GM19351 (cell line): ENCODE measurements at regions not wholly inside any gene's neighbourhood (a gene's known extent, or its start where the extent isn't known, plus 50 kb on each side); places are given as distances from the start of the nearest gene placed in this dataset.
A peak's percentile ranks its signal among the peaks of the same experiment; 100 is the strongest.

Experiments used
- ATAC-seq: cut with Tn5 transposase; IDR thresholded peaks from one replicate; pipeline ENCODE4 v1.9.1; 2021; ENCODE audit warnings: mild to moderate bottlenecking, moderate library complexity; ENCODE audit not compliant: unreplicated experiment

DNA sequence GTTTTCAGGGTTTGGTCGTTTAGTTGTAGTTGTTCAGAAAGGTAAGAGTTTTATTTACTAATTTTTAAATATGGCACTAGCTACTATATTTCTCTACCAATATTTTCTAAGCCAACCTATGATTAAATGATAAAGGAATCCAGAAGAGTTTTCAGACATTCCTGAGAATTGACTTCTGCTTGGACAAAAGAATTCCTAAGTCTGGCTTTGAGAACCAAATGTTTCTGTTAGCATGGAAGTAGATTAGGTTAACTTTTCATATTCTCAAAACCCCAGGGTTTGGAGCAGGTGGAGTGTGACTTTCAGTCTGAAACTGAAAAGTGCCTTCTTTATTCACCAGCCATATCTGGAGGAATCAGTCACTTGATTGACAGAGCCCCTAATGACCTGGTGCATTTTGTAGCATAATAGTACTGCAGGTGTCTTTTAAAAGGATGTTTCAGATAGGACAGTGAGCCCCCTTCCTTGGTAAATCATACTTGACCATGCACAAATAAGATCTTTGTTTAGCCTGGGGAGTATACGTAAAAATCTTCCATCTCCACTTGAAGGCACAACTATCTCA lies 457.0 kb upstream of the ZNF462 start:
- ATAC-seq = no peak

DNA sequence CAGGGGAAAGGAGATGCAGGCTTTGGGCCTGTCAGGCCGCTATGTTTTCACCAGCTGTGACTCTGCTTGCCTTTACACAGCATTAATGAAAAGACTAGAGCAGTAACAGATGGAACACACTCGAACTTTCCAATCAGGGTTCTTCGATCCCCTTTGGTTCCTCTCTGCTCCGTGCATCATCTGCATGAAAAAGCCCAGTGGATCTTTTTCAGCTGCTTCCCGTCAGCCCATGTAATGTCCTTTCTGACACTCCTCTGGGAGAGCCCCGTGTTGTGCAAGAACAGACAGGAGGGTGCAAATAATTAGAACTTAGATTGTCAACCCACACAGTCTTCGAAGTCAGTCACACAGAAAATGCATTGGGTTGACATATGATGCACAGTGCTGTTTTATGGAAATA lies 448.9 kb upstream of the ZNF462 start:
- no peak for ATAC-seq

- peak; percentile 49 for ATAC-seq
Observed at GRCh38 chr9:106417685-106418084, 445.3 kb upstream of the ZNF462 start.

DNA sequence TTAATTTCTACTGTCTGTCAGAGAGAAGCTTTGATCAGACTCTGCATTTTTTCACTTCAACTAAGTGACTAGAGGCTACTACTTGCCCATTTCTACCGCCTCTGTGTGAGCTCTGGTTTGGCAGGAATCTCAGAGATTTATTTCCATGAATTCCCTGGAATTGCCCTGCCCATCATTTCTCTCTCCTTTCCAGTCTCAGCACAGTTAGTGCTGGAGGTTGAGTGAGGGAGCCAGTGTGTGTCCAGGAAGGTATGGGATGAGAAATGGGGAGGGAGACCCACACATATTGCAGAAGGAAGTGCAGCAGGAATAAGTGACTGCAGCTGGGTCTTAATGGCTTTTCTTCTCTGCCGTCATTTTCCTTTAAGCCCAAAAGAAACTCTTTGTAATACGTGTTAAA lies 443.1 kb upstream of the ZNF462 start:
- ATAC-seq = no peak

GRCh38 chr9:106420511-106420944 lies 442.4 kb upstream of the ZNF462 start:
- peak; percentile 68 for ATAC-seq

GRCh38 chr9:106421772-106422171 lies 441.2 kb upstream of the ZNF462 start:
- peak; percentile 29 for ATAC-seq

DNA sequence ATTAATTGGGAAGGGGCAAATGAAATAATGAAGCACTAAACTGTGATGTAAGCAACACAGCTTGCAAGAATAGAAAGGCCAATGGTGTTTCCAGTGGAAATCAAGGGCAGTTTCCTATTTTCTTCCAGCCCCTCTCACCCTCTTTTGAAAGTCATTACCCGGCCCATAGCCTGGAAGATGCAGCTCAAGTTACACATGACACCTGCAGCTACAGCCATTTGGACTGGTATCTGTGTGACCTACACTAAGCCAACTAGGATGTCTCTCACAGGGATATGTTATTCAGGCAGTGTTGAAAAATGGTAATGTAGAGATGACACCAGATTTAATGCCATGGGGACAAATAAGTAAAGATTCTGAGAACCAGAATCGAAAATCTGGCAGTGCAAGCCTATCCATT lies 439.4 kb upstream of the ZNF462 start:
- ATAC-seq = no peak

GRCh38 chr9:106432631-106433030 lies 430.3 kb upstream of the ZNF462 start:
- no peak for ATAC-seq

DNA sequence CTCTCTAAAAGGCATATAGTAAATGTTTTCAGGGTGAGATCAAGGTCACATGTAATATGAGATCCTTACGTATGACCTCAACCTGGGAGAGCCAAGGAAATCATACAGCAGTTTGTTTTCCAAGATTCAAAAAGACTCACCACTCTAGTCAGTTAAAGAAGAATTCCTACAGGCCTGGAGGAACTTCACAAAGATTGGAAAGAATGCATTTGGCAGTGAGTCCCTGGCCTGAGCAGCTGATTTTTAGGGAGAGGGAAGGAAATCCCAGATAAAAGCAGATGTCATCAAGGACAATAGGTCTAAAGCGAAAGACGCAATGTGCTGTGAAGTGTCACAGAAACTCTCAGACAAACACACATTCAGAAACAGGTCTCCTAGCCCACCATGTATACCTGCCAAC lies 424.0 kb upstream of the ZNF462 start:
- no peak for ATAC-seq

DNA sequence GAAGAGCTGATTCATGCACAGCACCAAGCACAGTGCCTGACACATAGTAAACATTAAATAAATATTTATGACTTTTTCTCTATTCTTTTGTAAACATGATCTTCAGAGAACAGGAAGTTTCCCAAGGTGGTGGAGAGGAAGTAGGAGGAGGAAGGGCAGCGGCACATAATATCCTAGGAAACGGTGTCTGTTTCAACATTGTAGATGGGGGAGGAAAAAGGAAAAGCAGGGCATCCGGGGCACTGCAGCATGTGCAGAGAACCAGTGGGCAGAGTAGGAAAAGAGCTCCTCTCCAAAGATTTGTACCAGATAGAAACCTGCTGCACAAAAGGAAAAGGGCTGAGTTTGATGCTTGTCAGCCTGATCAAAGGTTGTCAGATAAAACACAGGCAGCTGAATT lies 421.7 kb upstream of the ZNF462 start:
- ATAC-seq = no peak

DNA sequence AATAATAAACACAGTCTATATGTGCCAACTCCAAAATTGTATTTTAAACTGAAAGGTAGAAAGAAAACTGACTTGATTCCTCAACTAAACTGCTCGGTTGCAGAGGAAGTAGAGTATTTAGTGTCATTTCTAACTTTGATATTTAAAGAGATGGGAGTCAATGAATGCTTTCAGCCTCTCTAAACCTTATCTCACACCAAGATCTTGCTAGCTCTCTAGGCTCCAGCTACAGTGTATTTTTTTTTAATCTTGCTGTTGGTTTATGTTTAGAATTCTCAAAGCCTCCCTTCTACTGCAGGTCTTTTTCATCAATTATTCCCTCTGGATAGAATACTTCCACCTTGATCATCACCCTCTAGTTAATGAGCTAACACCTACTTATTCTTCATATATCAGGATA lies 419.4 kb upstream of the ZNF462 start:
- ATAC-seq = no peak

DNA sequence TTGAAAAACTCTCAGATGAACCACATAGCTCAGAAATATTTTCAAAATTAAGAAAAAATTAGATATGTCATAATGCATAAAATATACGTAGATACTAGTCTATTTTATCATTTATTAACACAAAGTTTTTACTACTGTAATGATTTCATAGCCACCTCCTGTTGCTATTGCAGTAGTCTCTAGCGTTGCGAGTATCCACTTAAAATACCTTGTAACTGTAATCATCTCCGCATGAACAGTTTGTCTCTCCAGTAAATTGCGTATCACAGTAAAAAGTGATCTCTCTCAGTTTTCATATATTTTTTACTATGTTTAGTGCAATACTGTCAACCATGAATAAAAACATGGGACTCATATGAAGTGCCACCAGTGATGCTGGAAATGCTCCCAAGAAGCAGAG lies 417.9 kb upstream of the ZNF462 start:
- no peak for ATAC-seq

GRCh38 chr9:106449336-106449927 lies 413.5 kb upstream of the ZNF462 start:
- ATAC-seq = no peak

DNA sequence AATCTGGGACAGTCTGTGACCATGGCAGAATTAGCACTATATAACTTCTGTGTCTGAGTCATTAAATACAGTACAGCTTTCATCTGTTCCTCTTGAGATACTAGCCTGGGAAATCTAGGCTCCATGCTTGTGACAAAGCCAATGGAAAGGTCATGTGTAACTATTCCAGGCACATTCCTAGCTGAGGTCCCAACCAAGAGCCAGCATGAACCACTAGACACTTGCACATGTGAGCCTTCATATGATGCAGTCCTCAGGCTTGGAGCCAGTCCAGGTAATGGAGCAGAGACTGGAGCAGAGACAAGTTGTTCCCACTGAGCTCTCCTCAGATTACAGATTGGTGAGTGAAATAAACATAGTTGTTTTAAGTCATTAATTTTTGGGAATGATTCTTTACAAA lies 412.4 kb upstream of the ZNF462 start:
- no peak for ATAC-seq

DNA sequence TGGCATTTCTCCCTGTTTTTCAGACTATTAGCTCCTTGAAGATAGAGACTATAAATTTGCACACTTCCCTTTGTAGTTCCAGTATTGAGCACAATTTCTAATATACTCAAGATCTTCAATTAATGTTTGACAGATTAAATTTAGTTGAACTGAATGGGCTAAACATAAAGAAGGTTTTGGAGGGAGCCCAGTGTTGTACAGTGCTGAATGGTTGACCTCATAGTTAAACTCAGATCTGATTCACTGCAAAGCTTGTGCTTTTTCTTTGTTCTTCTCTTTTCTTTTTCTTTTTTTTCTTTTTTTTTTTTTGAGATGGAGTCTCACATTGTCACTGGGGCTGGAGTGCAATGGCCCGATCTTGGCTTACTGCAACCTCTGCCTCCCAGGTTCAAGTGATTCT lies 411.7 kb upstream of the ZNF462 start:
- ATAC-seq = no peak

DNA sequence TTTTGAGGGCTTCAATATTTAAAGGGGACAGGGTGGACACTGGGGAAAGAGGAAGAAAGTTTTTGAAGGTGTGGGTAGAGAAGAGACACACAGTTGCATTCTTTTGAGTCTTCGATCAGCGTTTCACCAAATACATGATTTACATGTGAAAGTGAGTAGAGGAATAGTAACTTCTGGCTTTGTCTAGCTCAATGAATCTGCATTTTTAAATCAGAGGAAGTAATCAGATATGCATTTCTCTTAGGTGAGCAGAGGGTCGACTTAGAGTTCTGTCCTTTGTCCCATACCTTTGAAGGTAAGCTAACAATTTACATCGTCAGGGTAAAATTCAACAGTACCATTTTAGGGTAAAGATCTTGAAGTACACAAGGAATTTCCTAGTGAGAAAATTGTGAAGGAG lies 406.4 kb upstream of the ZNF462 start:
- no peak for ATAC-seq

GRCh38 chr9:106467113-106467864 lies 395.7 kb upstream of the ZNF462 start:
- ATAC-seq = no peak

GRCh38 chr9:106467865-106468164 lies 395.2 kb upstream of the ZNF462 start:
- no peak for ATAC-seq

DNA sequence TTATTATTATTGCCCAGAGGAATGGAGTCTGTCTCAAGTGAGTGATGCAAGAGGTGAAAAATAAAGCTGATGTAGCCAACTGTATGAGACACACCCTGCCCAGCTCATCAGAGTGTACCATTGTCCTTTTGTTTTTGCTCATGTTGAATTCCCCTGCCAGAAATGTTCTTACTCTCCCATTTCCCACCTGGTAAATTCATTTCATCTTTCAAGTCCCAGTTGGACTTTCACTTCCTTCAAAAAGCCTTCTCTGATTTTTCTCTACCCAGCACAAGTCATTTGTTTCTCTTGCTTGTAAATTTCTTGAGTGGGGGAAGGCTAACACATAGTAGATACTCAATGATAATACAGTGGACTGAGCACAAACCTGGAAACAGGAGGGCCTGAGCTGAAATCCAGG lies 394.5 kb upstream of the ZNF462 start:
- ATAC-seq = peak; percentile 67

GRCh38 chr9:106478312-106478711 lies 384.7 kb upstream of the ZNF462 start:
- no peak for ATAC-seq

GRCh38 chr9:106478727-106479126 lies 384.2 kb upstream of the ZNF462 start:
- no peak for ATAC-seq

- no peak for ATAC-seq
Observed at GRCh38 chr9:106479679-106480078, 383.3 kb upstream of the ZNF462 start.
